Retinal pigment epithelial cell (primary cell): ENCODE measurements at regions not wholly inside any gene's neighbourhood (a gene's known extent, or its start where the extent isn't known, plus 50 kb on each side); places are given as distances from the start of the nearest gene placed in this dataset.
"Not testable (repeated sequence)": the region's sequence is repeated elsewhere in the genome, so short reads cannot be mapped to it uniquely, and the experiment has no call there.

Experiments
- DNase-seq: peaks from one replicate; pipeline ENCODE4 v3.0.0-alpha.2; 2010; ENCODE audit warnings: low read depth
- H3K4me3 ChIP-seq: 2 replicates; pipeline ENCODE4 v1.5.1; 2011; ENCODE audit warnings: mild to moderate bottlenecking, low read length, control low read depth, moderate library complexity
- TF ChIP-seq, protein P1 (sequence below): conservative IDR thresholded peaks from 2 replicates; pipeline ENCODE4 v1.5.1; 2011; ENCODE audit warnings: low read depth, low read length, control low read depth, inconsistent platforms

DNA sequence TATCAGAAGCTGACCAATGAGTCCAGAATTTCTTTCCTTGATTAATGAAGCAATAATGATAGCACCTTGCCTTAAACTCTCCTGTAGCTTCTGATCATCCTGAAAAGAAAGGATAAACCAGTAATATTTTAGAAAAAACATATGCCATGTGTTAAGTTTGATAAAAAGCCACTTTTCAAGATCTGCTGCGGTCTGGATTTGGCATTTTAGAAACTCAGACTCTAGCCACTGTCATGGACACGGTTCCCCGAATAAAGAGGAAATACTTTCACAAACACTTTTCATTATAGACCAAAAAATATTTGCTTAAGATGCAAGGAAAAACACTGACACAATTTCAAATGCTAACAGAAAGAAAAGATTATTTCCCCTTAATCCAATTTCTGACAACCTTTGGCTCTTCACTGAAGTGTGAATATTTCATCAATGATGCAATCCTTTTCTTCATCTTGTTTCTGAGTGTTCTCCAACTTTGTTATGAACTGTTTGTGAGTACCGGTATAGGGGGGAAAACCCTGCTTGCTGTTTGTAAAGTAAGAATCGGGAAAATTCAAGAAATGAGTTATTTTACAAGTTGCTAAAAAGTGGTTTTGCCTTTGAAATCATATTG is 329.5 kb downstream of the CRPPA start:
- no peak overlapping the region for H3K4me3 ChIP-seq
- DNase-seq, result peak; percentile 30
- TF ChIP-seq, protein P1, sequence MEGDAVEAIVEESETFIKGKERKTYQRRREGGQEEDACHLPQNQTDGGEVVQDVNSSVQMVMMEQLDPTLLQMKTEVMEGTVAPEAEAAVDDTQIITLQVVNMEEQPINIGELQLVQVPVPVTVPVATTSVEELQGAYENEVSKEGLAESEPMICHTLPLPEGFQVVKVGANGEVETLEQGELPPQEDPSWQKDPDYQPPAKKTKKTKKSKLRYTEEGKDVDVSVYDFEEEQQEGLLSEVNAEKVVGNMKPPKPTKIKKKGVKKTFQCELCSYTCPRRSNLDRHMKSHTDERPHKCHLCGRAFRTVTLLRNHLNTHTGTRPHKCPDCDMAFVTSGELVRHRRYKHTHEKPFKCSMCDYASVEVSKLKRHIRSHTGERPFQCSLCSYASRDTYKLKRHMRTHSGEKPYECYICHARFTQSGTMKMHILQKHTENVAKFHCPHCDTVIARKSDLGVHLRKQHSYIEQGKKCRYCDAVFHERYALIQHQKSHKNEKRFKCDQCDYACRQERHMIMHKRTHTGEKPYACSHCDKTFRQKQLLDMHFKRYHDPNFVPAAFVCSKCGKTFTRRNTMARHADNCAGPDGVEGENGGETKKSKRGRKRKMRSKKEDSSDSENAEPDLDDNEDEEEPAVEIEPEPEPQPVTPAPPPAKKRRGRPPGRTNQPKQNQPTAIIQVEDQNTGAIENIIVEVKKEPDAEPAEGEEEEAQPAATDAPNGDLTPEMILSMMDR, result no peak

DNA sequence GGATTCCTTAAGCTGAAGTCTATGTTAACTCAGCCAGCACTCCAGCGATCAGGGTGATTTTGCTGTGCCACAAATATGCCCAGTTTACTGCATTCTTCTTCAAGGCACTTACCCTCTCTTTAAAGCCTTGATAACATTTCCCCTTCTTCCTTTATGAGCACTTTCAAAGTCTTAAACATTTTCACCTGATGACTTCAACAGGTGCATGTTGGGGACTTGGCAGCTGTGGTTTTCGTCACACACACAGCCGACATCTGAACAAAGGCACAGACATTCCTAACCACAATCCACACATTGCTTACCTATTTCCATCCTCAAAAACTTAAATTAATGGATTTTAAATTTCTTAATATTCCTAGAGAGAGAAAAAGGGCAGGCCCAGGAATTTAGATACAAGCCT is 331.5 kb downstream of the CRPPA start:
- TF ChIP-seq, protein P1, result no peak
- H3K4me3 ChIP-seq, result no peak overlapping the region
- no peak for DNase-seq

DNA sequence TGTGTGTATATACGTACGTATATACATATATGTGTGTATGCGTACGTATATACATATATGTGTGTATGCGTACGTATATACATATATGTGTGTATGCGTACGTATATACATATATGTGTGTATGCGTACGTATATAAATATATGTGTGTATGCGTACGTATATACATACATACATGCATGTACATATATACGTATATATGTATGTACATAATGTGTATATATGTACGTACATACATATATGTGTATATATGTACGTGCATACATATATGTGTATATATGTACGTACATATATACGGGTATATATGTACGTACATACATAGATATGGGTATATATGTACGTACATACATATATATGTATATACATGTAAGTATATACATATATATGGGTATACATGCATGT is 332.1 kb downstream of the CRPPA start:
- TF ChIP-seq, protein P1, result no peak
- DNase-seq, result no peak
- H3K4me3 ChIP-seq, result no peak overlapping the region

DNA sequence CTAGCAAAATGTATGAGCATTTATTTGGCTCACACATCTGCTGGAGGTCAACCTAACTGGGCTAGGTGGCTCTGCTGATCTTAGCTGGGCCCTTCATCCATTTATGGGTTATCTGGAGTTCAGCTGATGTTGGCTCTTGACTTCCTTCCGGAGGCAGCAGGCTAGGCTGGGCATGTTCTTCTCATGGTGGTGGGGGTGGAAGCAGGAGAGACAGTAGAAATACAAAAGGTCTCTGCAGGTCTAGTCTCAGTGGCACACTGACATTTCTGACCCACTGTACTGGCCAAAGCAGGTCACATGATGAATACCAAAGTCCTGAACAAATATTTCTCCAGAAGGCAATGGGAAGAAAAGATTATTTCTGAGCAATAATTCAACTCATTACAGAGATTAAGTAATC is 334.6 kb downstream of the CRPPA start:
- TF ChIP-seq, protein P1, result no peak
- DNase-seq, result no peak
- no peak overlapping the region for H3K4me3 ChIP-seq

- H3K4me3 ChIP-seq, DNase-seq: not testable (repeated sequence)
Measured at GRCh38 chr7:16085780-16086179, 335.6 kb downstream of the CRPPA start.

GRCh38 chr7:16084875-16085274 is 336.5 kb downstream of the CRPPA start:
- H3K4me3 ChIP-seq, result no peak overlapping the region
- TF ChIP-seq, protein P1, result no peak
- DNase-seq, result no peak

DNA sequence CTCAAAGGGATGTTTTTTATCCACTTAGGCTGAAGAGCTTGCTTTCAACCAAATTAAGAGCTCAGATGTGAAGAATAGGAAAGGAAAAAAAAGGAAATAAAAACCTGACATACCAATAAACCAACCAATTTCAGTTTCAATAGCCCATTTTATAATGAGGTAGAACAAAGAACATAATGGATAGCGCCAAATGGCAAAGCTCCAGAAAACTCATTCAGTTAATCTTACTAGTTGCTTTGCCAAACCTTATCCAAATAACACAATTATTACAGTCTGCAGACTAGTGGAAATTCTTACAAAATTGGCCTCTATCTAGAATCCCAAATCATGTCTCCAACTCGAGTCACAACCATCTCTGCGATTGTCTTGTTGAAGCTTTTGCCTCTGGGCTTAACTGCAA is 337.0 kb downstream of the CRPPA start:
- H3K4me3 ChIP-seq, result no peak overlapping the region
- no peak for DNase-seq

More for the DNA sequence above, 337.0 kb downstream of the CRPPA start:
- TF ChIP-seq, protein P1, result no peak
